GM18499 (cell line): ENCODE measurements at regions not wholly inside any gene's neighbourhood (a gene's known extent, or its start where the extent isn't known, plus 50 kb on each side); places are given as distances from the start of the nearest gene placed in this dataset.
A peak's percentile ranks its signal among the peaks of the same experiment; 100 is the strongest.

ENCODE experiments used
- ATAC-seq: cut with Tn5 transposase; IDR thresholded peaks from one replicate; pipeline ENCODE4 v1.9.1; 2021; ENCODE audit warnings: moderate number of reproducible peaks; ENCODE audit not compliant: insufficient read depth, unreplicated experiment

DNA sequence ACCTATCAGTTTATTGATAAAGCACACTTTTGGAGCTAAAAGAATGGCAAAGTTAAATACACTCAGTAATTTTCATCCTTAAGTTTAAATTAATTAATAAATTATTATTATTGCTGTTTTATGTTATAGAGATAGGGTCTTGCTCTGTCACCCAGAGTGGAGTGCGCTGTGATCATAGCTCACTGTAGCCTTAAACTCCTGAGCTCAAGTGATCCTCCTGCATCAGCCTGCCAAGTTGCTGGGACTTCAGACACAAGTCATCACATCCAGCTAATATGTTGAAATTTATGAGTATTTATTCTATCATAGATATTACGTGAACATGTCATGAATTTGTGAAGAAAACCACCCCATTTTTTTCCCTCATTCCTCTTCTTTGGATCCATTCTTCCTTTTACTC lies 64.2 kb downstream of the GJA1 start:
- no peak for ATAC-seq

- no peak for ATAC-seq
Measured at GRCh38 chr6:121503589-121503991, 68.1 kb downstream of the GJA1 start.

DNA sequence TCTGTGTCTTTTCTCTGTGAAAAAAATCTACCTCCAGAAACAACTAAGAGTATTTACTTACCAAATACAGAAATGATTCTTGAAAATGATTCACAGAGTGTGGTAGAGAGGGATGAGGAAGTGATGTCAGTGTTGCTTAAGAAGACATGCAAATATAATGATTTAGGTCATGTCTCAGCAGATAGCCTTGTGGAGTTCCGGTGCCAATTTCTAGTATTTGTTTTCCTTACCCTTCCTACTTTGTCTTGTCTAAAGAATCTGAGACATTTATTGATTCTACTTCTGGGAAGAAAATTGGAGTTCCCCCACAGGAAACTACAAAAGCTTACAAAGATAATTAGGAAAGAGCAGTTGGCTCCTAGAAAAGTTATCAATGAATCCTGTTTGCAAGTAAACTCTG lies 68.8 kb downstream of the GJA1 start:
- ATAC-seq, result peak; percentile 60

DNA sequence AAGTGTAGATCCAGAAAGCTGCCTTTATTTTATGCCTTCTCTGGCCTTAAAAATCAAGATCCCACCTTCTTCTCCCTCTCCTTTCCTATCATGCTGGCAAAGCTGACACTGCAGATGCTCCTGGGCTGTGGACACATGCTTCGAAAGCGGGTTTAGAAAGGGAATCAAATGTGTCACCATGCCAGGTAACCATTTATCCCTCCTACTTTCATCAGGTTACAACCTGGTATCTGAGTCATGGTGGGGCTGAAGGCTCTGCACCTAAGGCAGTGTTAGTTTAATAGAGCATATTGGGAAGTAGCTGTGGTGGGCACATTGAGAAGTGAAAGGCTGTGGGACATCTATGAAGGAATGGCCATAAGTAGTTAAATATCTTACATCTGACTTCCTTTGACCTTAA lies 69.8 kb downstream of the GJA1 start:
- ATAC-seq, result no peak

DNA sequence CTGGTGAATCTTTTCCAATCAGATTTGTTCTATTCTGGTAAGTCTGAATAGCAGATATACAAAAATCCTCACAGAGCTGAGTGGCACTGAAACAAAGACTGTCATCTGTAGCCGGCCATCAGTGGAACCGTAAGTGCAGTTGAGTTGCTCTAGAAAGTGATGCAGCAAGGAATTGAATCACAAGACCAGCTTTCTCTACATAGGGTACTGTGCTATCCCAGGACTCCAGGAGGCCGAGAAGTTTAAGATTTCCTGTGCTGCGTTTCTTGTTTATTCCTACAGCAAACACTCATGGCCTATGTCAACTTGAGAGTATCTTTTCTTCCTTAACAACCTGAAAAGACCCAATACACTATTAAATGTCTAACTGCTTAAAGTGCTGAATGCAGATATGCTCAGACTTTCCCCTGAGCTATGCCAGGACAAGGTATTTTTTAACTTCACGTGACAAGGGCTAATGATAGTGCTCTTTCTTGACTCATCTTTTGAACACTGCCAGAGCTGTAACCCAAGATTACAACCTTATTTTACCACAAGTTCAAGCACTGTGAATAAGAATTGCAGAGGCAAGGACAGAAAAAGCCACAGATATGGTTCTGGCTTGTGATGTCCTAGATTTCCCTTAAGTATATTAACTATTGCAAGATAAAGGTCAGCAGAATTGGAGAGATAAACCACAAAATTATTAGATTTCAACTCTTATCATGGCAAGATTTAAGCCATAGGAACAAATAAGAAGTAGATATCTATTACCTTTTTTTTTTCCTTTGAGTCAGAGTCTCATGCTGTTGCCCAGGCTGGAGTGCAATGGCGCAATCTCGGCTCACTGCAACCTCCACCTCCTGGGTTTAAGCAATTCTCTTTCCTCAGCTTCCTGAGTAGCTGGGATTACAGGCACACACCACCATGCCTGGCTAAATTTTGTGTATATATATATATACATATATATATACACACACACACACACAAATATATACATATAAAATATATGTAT lies 71.6 kb downstream of the GJA1 start:
- ATAC-seq, result no peak

- ATAC-seq, result no peak
Measured at GRCh38 chr6:121510568-121511177, 75.2 kb downstream of the GJA1 start.

DNA sequence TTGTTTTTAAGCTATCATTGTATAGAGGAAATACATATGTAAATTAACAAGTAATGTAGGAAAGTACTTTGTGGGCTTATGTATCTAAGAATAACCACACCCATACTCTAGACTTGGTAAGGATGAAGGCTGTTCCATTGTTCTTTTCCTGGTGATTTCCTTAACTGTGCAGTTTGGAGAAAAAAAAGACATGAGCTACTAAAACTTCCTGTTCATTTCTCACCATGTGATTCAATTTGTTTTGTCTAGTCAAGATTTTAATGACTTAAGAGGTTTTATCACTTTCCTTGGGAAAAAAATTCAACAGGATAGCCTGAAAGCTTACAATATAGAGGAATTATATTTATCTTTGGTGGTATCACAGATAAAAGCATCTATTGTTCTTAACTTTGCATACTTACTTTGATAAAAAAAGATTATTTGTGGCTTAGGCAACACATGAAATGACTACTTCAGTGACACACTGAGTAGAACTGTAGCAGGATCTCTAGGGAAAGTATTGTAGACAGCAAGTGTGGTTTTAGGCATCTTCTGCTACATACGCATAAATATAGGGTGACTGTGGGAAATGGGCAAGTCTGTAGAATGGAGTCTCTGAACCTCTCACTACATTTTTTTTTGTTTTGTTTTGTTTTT lies 80.3 kb downstream of the GJA1 start:
- no peak for ATAC-seq

DNA sequence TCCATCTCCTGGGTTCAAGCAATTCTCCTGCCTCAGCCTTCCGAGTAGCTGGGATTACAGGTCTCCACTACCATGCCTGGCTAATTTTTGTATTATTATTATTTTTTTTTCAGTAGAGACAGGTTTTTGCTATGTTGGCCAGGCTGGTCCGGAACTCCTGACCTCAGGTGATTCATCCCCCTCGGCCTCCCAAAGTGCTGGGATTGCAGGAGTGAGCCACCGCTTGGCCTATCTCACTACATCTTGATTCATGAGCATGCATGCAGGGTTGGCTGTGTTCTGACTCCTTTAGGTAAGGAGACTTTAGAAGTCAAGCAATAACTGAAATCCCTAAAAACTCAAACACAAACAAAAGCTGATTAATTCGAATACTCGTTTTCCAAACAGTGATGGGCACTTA lies 80.9 kb downstream of the GJA1 start:
- ATAC-seq, result no peak

DNA sequence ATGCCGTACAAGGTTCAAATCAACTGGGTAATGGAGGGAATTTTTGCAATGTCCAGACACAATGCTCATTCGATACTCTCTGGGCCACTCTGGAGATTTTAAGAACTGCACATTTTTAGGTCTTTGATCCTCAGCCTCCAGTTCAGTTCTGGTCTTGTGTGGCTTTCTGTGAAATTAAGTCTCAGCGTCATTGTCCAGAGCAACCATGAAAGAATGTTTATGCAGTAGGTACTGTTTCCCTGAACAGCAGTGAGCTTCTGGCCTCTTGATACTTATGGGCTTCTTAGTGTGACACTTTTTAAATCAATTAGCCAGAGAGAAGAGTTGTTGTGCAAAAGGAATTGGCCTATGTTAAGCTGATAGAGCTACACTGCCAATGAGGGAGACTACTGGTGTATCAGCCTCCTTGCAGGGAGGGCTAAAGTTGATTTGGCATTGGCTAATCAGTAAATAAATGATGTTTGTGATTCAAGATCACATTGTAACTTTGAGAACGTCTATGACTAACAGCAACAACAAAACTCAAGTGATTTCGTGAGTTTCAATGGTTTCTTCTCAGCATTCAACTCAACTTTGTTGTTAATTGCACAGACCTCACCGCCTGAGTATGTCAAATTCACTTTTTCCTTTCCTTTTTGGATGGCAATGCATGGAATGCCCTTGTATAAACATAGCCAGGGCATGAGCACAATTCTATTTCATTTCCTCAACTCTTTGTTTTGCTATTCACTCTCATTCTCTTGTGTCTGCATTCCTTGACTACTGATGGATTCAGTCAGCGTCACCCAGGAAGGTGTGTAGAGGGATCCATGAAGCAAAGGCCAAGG lies 85.1 kb downstream of the GJA1 start:
- no peak for ATAC-seq

DNA sequence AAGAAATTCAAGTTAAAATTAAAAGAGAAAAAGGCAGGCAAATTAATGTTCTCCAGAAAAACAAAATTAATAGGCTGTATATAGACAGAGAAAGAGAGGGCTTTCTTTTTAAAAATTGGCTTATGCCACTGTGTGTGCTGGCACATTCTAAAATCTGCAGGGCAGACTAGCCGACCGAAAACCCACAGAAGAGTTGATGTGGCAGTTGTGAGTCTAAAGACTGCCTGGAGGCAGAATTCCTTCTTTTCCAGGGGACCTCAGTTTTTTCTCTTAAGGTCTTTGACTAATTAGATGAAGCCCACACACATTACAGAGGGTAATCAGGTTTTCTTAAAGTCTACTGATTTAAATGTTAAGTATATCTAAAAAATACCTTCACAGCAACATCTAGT lies 85.7 kb downstream of the GJA1 start:
- no peak for ATAC-seq

DNA sequence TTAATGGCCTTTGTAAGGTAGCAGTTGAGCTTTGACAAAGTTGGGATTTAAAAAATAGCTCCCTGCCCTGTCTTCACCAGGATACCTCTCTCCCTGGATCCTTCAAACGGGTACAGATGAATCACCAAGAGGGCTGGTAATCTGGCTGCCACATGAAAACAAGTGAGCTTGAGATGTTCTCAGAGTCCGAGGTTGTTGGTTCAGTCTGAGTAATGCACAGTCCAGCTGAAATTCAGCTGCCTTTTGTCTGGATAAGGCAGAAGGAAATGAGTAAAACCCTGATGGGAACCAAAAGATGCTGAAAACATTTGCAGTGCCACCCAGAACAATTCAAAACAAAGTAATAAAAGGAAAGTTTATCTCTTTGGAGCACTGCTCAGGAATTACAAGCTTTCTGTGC lies 86.8 kb downstream of the GJA1 start:
- no peak for ATAC-seq

GRCh38 chr6:121522771-121523386 lies 87.4 kb downstream of the GJA1 start:
- no peak for ATAC-seq

GRCh38 chr6:121523628-121524027 lies 88.2 kb downstream of the GJA1 start:
- ATAC-seq, result no peak

DNA sequence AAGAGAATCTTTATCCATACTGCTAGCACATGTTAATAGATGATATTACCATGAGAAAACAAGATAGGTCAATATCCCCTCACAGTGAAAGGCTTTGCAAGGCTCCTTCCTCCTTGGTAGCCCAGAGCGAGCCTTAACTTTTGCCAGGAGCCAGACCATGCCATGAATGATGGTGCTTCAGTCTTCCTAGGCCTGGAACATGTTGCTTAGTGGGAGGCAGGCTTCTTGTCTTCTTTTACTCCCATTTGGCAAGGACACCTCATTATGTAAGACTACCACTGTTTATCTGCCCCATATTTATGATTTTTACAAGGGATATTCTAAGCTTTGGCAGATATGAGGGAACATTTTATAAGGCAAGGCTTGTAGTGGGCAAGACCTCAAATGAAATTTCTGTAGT lies 90.8 kb downstream of the GJA1 start:
- no peak for ATAC-seq

DNA sequence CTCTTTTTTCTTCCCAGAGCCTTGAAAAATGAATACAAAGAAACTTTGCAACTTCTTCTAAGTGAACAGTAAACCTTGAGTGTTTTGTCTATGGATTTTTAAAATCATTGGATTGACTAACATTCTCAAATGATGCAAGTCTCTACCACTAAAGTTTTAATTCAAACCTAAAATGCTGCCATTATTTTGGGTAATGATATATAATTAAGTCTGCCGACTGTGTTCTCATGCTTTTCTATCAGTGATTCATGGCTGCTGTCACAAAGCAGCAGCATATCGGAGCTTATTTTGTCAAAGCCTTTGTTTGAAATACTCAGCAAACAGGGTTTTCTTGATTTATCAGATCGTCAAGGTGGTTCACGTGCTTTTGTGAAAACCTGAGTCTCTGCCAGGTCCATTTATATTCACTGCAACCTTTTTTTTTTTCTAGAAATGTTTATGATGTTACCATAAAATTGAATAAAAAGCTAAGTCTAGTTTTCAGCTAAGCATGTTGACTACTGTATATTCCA lies 96.3 kb downstream of the GJA1 start:
- no peak for ATAC-seq

DNA sequence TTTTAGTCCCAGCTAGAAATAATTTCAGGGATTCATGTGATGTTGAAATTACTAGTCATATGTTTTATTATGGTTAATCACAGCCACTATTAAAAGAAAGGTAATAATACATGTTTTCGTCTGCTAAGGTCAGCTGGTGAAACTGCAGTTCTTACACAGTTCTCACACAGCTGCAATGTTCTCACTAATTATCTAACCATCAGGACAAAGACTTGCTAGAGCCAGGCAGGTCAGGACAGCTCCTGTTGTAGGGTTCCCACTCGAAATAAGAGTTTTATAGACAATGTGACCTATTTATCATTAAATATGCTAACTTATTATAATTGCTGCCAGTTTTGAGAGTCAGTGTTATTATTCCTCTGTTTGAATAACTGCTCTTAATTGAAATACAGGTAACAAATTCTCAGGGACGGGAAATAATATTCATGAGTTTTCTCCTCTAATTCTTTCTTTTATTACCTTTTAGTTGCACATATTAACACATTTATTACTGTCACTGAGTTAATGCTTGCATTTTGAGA lies 97.9 kb downstream of the GJA1 start:
- no peak for ATAC-seq

DNA sequence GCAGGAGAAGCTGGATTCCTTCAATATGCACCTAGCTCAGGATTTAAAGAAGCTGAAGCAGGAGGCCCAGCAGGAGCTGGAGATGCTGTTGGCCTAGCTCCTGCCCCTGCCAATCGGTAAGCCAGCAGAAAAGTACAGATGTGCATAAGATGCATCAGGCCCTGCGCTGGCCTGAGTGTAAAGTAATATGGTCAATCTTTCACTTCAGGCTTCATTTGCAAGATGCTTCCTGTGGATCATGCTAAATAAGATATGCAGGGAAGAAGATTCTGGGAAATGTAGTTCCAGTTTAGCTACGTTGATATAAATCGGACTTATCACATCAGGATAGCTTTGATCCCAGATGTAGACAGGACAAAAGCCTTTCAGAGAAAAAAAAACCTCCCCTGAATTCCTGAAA lies 100.3 kb downstream of the GJA1 start:
- ATAC-seq, result no peak

DNA sequence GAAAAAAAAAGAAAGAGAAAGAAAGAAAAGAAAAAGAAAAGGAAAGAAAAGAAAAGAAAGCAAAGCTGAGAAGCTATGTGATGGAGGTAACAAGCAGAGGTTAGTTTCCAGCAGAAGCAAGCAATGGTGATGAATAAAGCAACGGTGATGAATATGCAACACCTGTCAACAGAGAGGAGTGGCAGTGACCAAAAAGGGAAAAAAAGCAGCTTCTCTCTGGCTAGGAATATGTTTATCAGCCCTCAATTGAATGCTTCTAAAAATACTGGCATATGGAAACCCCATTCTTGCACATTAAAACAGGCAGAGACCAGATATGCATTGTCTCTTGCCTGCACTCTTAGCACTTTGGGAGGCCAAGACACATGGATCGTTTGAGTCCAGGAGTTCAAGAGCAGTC lies 100.9 kb downstream of the GJA1 start:
- ATAC-seq, result no peak

- ATAC-seq, result no peak
Measured at GRCh38 chr6:121539439-121539838, 104.0 kb downstream of the GJA1 start.

DNA sequence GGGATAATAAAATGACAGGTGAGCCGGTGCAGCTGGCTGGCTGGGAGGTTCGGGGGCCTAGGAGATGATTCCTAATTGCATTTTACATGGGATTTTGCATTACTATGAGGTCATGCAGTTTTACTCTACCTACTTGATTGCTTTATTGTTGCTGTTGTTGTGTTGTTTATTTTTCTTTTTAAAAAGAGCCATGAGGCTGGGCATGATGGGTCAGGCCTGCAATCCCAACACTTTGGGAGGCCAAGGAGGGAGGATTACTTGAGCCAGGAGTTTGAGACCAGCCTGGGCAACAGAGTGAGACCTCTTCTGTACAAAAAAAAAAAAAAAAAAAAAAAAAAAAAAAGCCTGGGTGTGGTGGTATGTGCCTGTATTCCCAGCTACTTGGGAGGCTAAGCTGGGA lies 104.8 kb downstream of the GJA1 start:
- ATAC-seq, result no peak
